ENCODE measurements at regions not wholly inside any gene's neighbourhood (a gene's known extent, or its start where the extent isn't known, plus 50 kb on each side); places are given as distances from the start of the nearest gene placed in this dataset.
A peak's percentile ranks its signal among the peaks of the same experiment; 100 is the strongest.

GRCh38 chr18:43398601-43399000 is 121.3 kb upstream of the SYT4 start:
- DNase-seq (no peak), ATAC-seq (no peak)
- no peak overlapping the region for H3K27ac ChIP-seq (ENCODE audit: low read length)
- WGBS, result 100% methylated on average over 1 of the region's 1 CpG
- H3K4me1 ChIP-seq (ENCODE audit: control insufficient read depth, insufficient read depth, low read length), result no peaks in the 10 kb centered on the region
- intact Hi-C loops (cut with DNase I), result no loop called here
- no peaks in the 10 kb centered on the region for H3K9me3 ChIP-seq (ENCODE audit: control insufficient read depth, low read length)
- no peak overlapping the region for H3K4me3 ChIP-seq (ENCODE audit: low read length)
- no peaks in the 10 kb centered on the region for H3K27me3 ChIP-seq (ENCODE audit: control insufficient read depth, insufficient read depth)

GRCh38 chr18:43405097-43405496 is 127.8 kb upstream of the SYT4 start:
- intact Hi-C loops (cut with DNase I), result no loop called here
- DNase-seq, result no peak
- no peak for ATAC-seq
- Histone ChIP-seq H3K9me3 (ENCODE audit: control insufficient read depth, low read length) (no peaks in the 10 kb centered on the region), H3K4me1 (ENCODE audit: control insufficient read depth, insufficient read depth, low read length) (no peaks in the 10 kb centered on the region), H3K4me3 (ENCODE audit: low read length) (no peak overlapping the region), H3K27me3 (ENCODE audit: control insufficient read depth, insufficient read depth) (no peaks in the 10 kb centered on the region), H3K27ac (ENCODE audit: low read length) (no peak overlapping the region)
- 81% methylated on average over 1 of the region's 1 CpG for WGBS

- no peak overlapping the region for H3K27ac ChIP-seq (ENCODE audit: low read length)
- no peak for DNase-seq
- no peak overlapping the region for H3K4me3 ChIP-seq (ENCODE audit: low read length)
- H3K9me3 ChIP-seq (ENCODE audit: control insufficient read depth, low read length), result no peaks in the 10 kb centered on the region
- 36% methylated on average over 6 of the region's 6 CpGs for WGBS
- H3K4me1 ChIP-seq (ENCODE audit: control insufficient read depth, insufficient read depth, low read length), result no peaks in the 10 kb centered on the region
- intact Hi-C loops (cut with DNase I), result no loop called here
- ATAC-seq, result no peak
- no peaks in the 10 kb centered on the region for H3K27me3 ChIP-seq (ENCODE audit: control insufficient read depth, insufficient read depth)
Measured at GRCh38 chr18:43414006-43414405, 136.7 kb upstream of the SYT4 start.

DNA sequence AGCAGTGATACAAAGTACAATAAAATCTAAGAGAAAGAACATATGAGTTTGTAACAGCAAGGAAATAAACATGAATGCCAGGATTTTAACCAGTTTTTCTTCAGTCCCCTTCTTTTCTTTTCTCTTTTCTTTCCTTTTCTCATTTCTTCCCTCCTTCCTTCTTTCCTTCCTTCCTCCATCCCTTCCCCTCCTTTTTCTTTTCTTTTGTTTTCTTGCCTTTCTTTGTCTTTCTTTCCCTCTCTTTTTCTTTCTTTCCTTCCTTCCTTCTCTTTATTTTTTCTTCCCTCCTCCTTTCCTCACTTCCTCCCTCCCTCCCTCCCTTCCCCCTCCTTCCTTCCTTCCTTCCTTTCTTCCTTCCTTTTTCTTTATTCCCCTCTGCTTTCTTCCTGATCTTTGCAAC is 142.8 kb upstream of the SYT4 start:
- H3K9me3 ChIP-seq (ENCODE audit: control insufficient read depth, low read length), result no peaks in the 10 kb centered on the region
- no peaks in the 10 kb centered on the region for H3K4me1 ChIP-seq (ENCODE audit: control insufficient read depth, insufficient read depth, low read length)
- intact Hi-C loops (cut with DNase I), result no loop called here
- DNase-seq (no peak), ATAC-seq (no peak)
- no peaks in the 10 kb centered on the region for H3K27me3 ChIP-seq (ENCODE audit: control insufficient read depth, insufficient read depth)
- H3K27ac ChIP-seq (ENCODE audit: low read length), result no peak overlapping the region
- no peak overlapping the region for H3K4me3 ChIP-seq (ENCODE audit: low read length)

DNA sequence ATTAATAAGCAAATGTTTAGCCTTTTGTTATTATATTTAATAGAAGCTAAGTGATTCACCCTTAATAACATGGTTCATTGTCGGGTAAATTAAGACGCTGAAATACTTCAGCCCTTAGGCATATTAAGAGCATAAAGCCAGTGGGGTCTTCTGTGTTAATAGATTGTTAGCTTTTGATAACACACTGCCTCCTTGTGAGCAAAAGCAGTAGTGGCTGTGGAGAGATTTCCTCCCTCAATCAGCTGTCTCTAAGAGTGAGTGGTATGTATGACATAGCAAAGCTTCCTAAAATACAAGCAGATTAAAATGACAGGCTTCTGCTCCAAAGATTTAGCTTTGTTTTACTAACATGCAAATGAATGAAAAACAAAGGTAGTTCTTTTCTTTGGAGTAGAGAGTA is 143.7 kb upstream of the SYT4 start:
- Histone ChIP-seq H3K9me3 (ENCODE audit: control insufficient read depth, low read length) (no peaks in the 10 kb centered on the region), H3K27me3 (ENCODE audit: control insufficient read depth, insufficient read depth) (no peaks in the 10 kb centered on the region), H3K4me1 (ENCODE audit: control insufficient read depth, insufficient read depth, low read length) (no peaks in the 10 kb centered on the region), H3K4me3 (ENCODE audit: low read length) (no peak overlapping the region), H3K27ac (ENCODE audit: low read length) (no peak overlapping the region)
- intact Hi-C loops (cut with DNase I), result no loop called here
- DNase-seq, result no peak
- 46% methylated on average over 2 of the region's 2 CpGs for WGBS
- ATAC-seq, result no peak

DNA sequence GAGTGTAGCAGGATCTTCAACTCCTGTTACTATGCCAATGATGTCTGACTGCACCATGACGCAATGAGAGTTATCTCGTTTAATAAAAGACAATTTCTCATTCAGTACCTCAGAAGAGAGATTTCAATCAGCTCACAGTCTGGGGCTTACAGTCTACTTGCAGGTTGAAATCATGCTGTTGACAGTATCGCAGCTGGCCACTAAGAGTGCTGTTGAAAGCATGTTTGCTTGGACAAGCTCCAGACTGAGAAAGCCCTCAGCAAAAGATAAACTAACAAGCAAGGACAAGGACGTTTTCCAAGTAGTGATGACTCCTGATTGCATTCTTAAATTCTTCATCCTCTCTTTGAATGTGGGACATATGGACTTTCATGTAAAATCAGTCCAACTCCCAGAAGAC is 145.2 kb upstream of the SYT4 start:
- DNase-seq (no peak), ATAC-seq (peak in 1 of 2 donors; percentile 51)
- no peak overlapping the region for H3K27ac ChIP-seq (ENCODE audit: low read length)
- no peaks in the 10 kb centered on the region for H3K4me1 ChIP-seq (ENCODE audit: control insufficient read depth, insufficient read depth, low read length)
- 16% methylated on average over 4 of the region's 4 CpGs for WGBS
- intact Hi-C loops (cut with DNase I), result no loop called here
- H3K9me3 ChIP-seq (ENCODE audit: control insufficient read depth, low read length), result no peaks in the 10 kb centered on the region
- H3K4me3 ChIP-seq (ENCODE audit: low read length), result no peak overlapping the region
- H3K27me3 ChIP-seq (ENCODE audit: control insufficient read depth, insufficient read depth), result no peaks in the 10 kb centered on the region

- Histone ChIP-seq H3K27me3 (ENCODE audit: control insufficient read depth, insufficient read depth) (no peaks in the 10 kb centered on the region), H3K4me3 (ENCODE audit: low read length) (no peak overlapping the region), H3K27ac (ENCODE audit: low read length) (no peak overlapping the region), H3K4me1 (ENCODE audit: control insufficient read depth, insufficient read depth, low read length) (no peaks in the 10 kb centered on the region), H3K9me3 (ENCODE audit: control insufficient read depth, low read length) (no peaks in the 10 kb centered on the region)
- no peak for ATAC-seq
- intact Hi-C loops (cut with DNase I), result no loop called here
- 41% methylated on average over 3 of the region's 3 CpGs for WGBS
- no peak for DNase-seq
Measured at GRCh38 chr18:43435851-43436250, 158.6 kb upstream of the SYT4 start.

DNA sequence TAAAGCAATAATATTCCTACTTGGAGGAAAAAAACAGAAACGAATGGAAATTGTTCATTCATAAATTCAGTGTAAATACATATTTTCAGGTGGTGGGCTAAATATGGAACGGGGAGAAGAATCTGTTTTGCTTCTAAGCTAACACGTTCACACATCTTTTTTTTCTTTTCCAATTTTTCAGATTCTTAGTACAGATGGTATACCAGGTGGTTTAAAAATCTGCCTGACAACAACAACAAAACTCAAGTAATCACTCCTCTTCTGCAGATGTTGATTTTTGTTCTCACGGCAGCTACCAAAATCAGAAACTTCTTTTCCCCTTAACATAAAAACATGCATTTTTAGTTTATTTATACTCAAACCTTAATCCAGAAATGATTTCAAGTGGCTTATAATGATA is 164.8 kb upstream of the SYT4 start:
- Histone ChIP-seq H3K4me3 (ENCODE audit: low read length) (no peak overlapping the region), H3K4me1 (ENCODE audit: control insufficient read depth, insufficient read depth, low read length) (no peaks in the 10 kb centered on the region), H3K27me3 (ENCODE audit: control insufficient read depth, insufficient read depth) (no peaks in the 10 kb centered on the region), H3K9me3 (ENCODE audit: control insufficient read depth, low read length) (no peaks in the 10 kb centered on the region), H3K27ac (ENCODE audit: low read length) (no peak overlapping the region)
- WGBS, result 76% methylated on average over 4 of the region's 4 CpGs
- ATAC-seq, result no peak
- no peak for DNase-seq
- intact Hi-C loops (cut with DNase I), result no loop called here

DNA sequence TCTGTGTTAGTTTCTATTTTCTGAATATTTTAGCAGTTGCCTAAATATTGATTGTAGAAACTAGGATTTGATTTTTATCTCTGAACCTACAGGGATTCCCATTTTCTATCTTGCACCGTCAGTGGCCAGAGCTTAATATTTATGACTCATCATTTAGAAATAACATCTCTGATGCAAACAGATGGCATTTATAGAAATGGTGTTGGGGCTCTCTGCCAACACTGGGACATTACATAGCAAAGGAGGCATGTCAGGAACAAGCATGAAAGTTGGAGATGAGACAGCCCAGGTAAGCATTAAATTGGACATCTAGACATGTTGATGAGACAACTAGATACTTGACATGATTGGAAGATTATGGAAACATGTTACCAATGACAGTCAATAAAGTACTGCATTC is 165.3 kb upstream of the SYT4 start:
- Histone ChIP-seq H3K4me1 (ENCODE audit: control insufficient read depth, insufficient read depth, low read length) (no peaks in the 10 kb centered on the region), H3K9me3 (ENCODE audit: control insufficient read depth, low read length) (no peaks in the 10 kb centered on the region), H3K27ac (ENCODE audit: low read length) (no peak overlapping the region), H3K4me3 (ENCODE audit: low read length) (no peak overlapping the region), H3K27me3 (ENCODE audit: control insufficient read depth, insufficient read depth) (no peaks in the 10 kb centered on the region)
- WGBS, result 47% methylated on average over 1 of the region's 1 CpG
- ATAC-seq, result no peak
- intact Hi-C loops (cut with DNase I), result no loop called here
- no peak for DNase-seq

DNA sequence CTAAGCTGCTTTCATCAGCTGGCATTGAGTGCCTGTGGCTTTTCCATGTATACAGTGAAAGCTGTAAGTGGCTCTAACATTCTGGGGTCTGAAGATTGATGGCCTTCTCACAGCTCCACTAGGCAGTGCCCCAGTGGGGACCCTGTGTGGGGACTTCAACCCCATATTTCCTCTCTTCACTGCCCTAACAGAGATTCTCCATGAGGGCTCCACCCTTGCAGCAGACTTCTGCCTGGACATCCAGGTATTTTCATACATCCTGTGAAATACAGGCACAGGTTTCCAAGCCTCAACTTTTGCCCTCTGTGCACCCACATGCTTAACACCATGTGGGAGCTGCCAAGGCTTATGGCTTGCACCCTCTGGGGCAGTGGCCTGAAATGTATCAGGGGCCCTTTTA is 188.2 kb upstream of the SYT4 start:
- Histone ChIP-seq H3K27me3 (ENCODE audit: control insufficient read depth, insufficient read depth) (no peaks in the 10 kb centered on the region), H3K4me1 (ENCODE audit: control insufficient read depth, insufficient read depth, low read length) (no peaks in the 10 kb centered on the region), H3K27ac (ENCODE audit: low read length) (no peak overlapping the region), H3K9me3 (ENCODE audit: control insufficient read depth, low read length) (no peaks in the 10 kb centered on the region), H3K4me3 (ENCODE audit: low read length) (no peak overlapping the region)
- DNase-seq, result no peak
- ATAC-seq, result no peak
- intact Hi-C loops (cut with DNase I), result no loop called here

GRCh38 chr18:43471873-43472272 is 194.6 kb upstream of the SYT4 start:
- no peak for DNase-seq

DNA sequence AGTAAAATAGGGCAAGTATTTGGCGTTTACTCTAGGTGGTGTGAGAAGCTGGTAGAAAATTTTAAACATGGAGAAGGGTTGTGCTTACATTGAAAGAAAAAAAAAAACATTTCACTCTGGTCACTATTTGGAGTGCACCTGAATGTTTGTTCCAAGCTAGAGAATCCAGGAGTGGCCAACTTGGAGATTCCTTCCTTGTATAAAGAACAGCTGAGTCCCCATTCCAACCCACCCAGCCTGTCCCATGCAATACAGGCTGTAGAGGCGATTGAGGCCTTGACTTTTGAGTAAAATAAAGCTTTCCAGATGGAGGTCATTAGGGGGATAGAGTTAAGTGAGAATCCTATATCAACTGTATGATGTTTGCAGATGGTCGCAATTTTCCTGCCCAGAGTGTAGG is 203.8 kb upstream of the SYT4 start:
- intact Hi-C loops (cut with DNase I), result no loop called here
- no peak for ATAC-seq
- WGBS, result 80% methylated on average over 3 of the region's 3 CpGs

More at GRCh38 chr18:43471873-43472272, 194.6 kb upstream of the SYT4 start:
- intact Hi-C loops (cut with DNase I), result no loop called here
- no peaks in the 10 kb centered on the region for H3K27me3 ChIP-seq (ENCODE audit: control insufficient read depth, insufficient read depth)
- no peaks in the 10 kb centered on the region for H3K9me3 ChIP-seq (ENCODE audit: control insufficient read depth, low read length)
- H3K4me1 ChIP-seq (ENCODE audit: control insufficient read depth, insufficient read depth, low read length), result no peaks in the 10 kb centered on the region
- no peak overlapping the region for H3K4me3 ChIP-seq (ENCODE audit: low read length)
- H3K27ac ChIP-seq (ENCODE audit: low read length), result no peak overlapping the region
- ATAC-seq, result no peak
- 74% methylated on average over 5 of the region's 5 CpGs for WGBS

More for the DNA sequence above, 203.8 kb upstream of the SYT4 start:
- Histone ChIP-seq H3K4me1 (ENCODE audit: control insufficient read depth, insufficient read depth, low read length) (no peaks in the 10 kb centered on the region), H3K27me3 (ENCODE audit: control insufficient read depth, insufficient read depth) (no peaks in the 10 kb centered on the region), H3K27ac (ENCODE audit: low read length) (no peak overlapping the region), H3K9me3 (ENCODE audit: control insufficient read depth, low read length) (no peaks in the 10 kb centered on the region), H3K4me3 (ENCODE audit: low read length) (no peak overlapping the region)
- DNase-seq, result no peak

Data from right cardiac atrium (tissue), 5 donors.